ENCODE measurements at regions not wholly inside any gene's neighbourhood (a gene's known extent, or its start where the extent isn't known, plus 50 kb on each side); places are given as distances from the start of the nearest gene placed in this dataset.

GRCh38 chr12:118781692-118782091 lies 199.6 kb upstream of the SRRM4 start:
- in situ Hi-C loops (cut with HindIII; ENCODE audit: low sequenced_read_pairs) = no loop called here
- TF ChIP-seq CTCF (IDR thresholded peaks at IDR 0.05; ENCODE audit: low read depth, low read length) = no peak
- H3K4me3 ChIP-seq (ENCODE audit: low read depth, low read length) = no peak overlapping the region
- no peak for DNase-seq (ENCODE audit: low read depth, low spot score)

GRCh38 chr12:118783703-118784102 lies 197.6 kb upstream of the SRRM4 start:
- no peak for DNase-seq (ENCODE audit: low read depth, low spot score)
- H3K4me3 ChIP-seq (ENCODE audit: low read depth, low read length) = no peak overlapping the region
- in situ Hi-C loops (cut with HindIII; ENCODE audit: low sequenced_read_pairs) = no loop called here
- TF ChIP-seq CTCF (IDR thresholded peaks at IDR 0.05; ENCODE audit: low read depth, low read length) = no peak

- in situ Hi-C loops (cut with HindIII; ENCODE audit: low sequenced_read_pairs) = no loop called here
- DNase-seq (ENCODE audit: low read depth, low spot score) = no peak
- TF ChIP-seq CTCF (IDR thresholded peaks at IDR 0.05; ENCODE audit: low read depth, low read length) = no peak
- H3K4me3 ChIP-seq (ENCODE audit: low read depth, low read length) = no peak overlapping the region
Measured at GRCh38 chr12:118790578-118790977, 190.8 kb upstream of the SRRM4 start.

GRCh38 chr12:118813778-118814357 lies 167.5 kb upstream of the SRRM4 start:
- no peak for DNase-seq (ENCODE audit: low read depth, low spot score)
- in situ Hi-C loops (cut with HindIII; ENCODE audit: low sequenced_read_pairs) = no loop called here
- H3K4me3 ChIP-seq (ENCODE audit: low read depth, low read length) = no peak overlapping the region
- no peak for TF ChIP-seq CTCF (IDR thresholded peaks at IDR 0.05; ENCODE audit: low read depth, low read length)

- no peak for TF ChIP-seq CTCF (IDR thresholded peaks at IDR 0.05; ENCODE audit: low read depth, low read length)
- DNase-seq (ENCODE audit: low read depth, low spot score) = no peak
- no peak overlapping the region for H3K4me3 ChIP-seq (ENCODE audit: low read depth, low read length)
- in situ Hi-C loops (cut with HindIII; ENCODE audit: low sequenced_read_pairs) = no loop called here
Measured at GRCh38 chr12:118816296-118816695, 165.0 kb upstream of the SRRM4 start.

GRCh38 chr12:118821386-118821925 lies 159.9 kb upstream of the SRRM4 start:
- TF ChIP-seq CTCF (IDR thresholded peaks at IDR 0.05; ENCODE audit: low read depth, low read length) = no peak
- DNase-seq (ENCODE audit: low read depth, low spot score) = no peak
- no peak overlapping the region for H3K4me3 ChIP-seq (ENCODE audit: low read depth, low read length)
- in situ Hi-C loops (cut with HindIII; ENCODE audit: low sequenced_read_pairs) = no loop called here

All from astrocyte of the spinal cord (primary cell).